HG03175 (cell line): ENCODE measurements at regions not wholly inside any gene's neighbourhood (a gene's known extent, or its start where the extent isn't known, plus 50 kb on each side); places are given as distances from the start of the nearest gene placed in this dataset.
A peak's percentile ranks its signal among the peaks of the same experiment; 100 is the strongest.
"Not testable (repeated sequence)": the region's sequence is repeated elsewhere in the genome, so short reads cannot be mapped to it uniquely, and the experiment has no call there.

Source experiments
- ATAC-seq: cut with Tn5 transposase; IDR thresholded peaks from one replicate; pipeline ENCODE4 v1.9.1; 2021; ENCODE audit warnings: mild to moderate bottlenecking, moderate library complexity; ENCODE audit not compliant: unreplicated experiment

DNA sequence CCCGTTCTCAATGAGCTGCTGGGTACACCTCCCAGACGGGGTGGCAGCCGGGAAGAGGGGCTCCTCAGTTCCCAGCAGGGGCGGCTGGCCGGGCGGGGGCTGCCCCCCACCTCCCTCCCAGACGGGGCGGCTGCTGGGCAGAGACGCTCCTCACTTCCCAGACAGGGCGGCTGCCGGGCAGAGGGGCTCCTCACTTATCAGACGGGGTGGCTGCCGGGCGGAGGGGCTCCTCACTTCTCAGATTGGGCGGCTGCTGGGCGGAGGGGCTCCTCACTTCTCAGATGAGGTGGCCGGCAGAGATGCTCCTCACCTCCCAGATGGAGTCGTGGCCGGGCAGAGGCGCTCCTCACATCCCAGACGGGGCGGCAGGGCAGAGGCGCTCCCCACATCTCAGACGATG, 559.0 kb downstream of the CD109 start:
- ATAC-seq, result not testable (repeated sequence)

DNA sequence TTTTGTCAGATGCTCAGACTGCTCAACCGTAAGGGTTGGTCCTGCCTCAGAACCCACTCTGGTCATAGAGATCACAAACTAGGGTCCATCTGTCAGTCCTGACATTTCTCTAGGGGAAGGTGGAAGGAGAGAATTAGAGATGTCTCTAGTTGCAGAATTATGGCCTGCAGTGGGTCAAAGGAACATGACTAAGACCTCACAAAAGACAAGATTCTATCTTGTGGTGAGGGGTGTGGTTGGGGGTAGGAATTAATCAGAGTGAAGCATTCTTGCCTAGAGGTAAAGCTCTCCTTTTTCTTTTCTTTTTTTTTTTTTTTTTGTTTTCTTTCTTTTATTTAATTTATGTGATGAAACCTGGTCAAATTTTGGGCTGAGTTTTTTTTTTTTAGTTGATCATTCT, 558.1 kb downstream of the CD109 start:
- ATAC-seq, result not testable (repeated sequence)

DNA sequence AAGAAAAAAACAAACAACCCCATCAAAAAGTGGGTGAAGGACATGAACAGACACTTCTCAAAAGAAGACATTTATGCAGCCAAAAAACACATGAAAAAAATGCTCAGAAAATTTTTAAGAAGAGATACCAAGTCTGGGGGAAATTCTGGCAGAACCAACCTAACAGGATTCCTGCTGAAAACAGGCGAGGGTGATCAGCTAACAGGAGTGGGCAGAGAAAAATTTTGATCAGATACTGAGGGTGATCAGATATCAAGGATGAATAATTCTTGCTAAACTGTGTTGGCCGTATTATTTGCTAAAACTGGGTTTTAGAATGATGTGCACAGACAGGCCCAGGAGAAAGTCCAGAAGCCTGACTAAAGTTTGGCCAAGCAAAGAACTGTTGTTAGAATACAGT, 557.3 kb downstream of the CD109 start:
- ATAC-seq, result no peak

DNA sequence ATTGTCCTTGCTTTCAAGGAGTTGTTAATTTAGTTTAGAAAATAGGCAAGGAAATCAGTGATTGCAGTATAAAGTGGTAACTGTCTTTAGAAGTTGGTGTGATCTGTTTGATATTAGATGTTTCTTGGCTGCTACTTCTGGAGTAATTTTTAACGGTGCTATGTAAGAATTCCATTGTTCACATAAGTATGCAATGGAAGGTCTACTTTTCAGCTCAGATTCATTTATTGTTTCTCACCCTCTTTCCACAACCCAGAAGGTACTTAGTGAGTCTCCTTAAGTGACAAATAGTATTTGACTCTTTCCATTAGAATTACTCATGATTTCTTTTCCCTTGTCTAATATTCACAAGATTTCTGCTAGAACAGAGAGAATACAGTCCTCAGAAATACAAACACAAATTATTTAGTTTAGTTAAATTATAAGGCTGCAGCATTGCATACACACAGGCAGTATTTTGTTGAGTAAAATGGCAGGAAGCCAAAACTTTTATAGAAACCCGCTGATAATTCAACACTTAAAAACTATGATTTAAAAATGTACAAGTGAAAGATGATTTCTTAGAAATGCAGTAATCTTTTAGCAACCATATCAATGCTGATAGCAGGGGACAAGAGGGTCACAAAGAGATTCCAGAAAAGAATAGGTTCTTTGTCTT, 554.3 kb downstream of the CD109 start:
- peak; percentile 15 for ATAC-seq

DNA sequence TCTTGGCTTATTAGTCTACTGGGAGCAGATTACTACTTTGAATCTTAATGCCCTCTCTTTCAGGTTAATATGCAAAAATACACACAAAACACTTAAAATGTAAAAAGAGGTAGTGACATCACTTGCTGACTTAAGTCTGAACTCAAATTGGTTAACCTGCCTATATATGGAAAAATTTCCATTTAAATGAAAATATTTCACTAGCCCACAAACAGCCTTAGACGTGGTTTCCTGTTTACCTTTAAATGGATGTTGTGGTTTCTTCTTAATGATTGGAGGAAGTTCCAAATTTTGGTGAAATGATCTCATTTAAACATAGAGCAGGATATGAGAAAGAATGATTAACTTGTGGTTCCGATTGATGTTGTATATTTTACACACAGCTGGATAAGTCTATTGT, 553.7 kb downstream of the CD109 start:
- peak; percentile 93 for ATAC-seq

DNA sequence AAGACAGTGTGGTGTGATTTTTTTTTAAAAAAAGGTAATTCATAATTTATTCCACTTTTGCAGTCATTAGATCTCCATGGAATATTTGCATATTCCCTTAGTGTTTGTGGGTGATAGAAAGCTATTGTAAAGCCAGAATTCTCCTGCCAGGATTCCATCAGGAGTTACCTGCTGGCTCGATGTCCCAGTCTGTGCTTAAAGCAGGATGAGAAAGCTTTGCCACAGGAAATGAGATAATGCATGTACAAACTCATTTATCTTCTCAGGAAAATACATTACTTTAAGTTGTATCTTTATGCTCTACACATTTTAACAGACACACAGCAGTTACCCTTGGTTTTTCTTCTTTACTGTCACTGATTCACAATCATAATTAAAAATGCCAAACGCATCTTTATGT, 553.0 kb downstream of the CD109 start:
- no peak for ATAC-seq

DNA sequence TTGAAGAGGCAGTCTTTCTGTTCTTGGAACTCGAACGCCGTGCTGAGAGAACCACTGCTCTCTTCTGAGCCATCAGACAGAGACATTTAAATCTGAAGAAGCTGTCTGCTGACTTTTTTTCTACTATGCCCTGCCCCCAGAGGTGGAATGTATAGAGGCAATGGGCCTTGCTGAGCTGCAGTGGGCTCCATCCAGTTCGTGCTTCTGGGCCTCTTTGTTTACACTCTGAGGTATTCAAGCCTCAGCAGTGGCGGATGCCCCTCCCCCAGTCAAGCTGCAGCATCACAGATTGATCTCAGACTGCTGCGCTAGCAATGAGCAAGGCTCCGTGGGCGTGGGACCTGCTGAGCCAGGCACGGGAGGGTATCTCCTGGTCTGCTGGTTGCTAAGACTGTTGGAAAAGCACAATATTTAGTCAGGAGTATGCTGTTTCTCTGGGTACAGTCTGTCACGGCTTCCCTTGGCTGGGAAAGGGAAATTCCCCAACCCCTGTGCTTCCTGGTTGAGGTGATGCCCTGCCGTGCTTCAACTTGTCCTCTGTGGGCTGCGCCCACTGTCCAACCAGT, 526.8 kb downstream of the CD109 start:
- ATAC-seq, result no peak

DNA sequence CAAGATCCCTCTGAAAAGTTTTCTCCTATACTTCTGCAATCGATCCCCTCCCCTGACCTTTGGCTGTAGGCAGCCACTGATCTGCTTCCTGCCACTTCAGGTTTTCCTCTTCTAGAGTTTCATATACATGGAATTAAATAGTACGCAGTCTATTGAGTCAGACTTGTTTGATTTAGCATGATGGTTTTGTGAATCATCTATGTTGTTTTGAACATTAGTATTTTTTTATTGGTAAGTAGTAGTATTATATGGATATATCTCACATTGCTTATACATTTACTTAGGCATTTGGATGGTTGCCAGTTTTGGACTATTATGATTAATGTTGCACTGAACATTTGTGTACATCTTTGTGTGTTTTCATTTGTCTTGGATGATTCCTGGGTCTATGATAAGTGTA, 518.0 kb downstream of the CD109 start:
- ATAC-seq, result no peak

DNA sequence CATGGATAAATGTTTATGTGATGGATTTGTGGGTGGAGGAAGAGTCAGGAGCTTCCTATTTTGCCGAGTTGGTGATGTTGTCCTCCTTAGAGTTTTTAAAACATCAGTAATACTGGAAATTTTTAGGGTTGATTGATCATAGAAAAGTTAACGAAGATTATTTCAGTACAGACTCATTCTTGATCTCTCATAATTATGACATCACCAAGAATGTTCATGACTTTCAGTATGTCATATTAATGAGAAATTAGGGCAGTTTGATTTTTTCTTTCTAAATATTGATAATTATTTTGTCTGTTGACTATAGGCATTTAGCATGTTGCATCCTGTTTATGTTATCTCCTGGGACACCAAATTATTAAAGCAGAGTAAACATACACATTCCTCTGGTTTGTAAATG, 512.2 kb downstream of the CD109 start:
- no peak for ATAC-seq

DNA sequence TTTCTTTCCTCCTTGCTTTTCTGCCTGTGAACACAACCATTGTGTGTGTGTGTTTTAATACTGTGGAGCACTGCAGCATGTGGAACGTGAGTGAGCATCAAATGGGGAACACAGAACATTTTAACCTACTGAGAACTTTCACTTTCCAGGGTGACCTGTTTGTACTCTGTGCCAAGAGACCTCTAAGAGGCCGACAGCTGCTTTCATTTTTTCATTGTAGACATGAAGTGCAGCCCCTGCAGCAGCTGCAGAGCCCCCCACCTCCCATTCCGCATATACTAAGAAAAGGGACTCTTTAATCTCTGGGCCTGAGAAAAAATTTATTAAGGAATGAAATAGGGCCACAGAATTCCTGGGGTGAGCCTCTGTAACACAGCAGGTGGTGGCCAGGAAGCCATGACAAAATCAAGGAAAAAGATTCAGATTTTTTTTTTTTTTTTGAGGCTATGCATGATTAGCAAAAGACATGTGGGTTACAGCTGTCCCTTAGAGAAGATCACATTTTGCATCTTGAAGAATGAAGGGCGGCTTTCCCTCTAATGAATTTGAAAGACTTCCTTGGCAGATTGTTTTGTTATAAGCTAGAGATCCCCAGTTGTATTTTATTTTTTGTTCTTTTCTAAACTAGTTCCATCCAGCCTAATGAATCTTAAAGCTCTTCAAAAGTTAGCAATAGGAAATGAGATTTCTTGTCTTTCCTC, 503.4 kb downstream of the CD109 start:
- no peak for ATAC-seq

DNA sequence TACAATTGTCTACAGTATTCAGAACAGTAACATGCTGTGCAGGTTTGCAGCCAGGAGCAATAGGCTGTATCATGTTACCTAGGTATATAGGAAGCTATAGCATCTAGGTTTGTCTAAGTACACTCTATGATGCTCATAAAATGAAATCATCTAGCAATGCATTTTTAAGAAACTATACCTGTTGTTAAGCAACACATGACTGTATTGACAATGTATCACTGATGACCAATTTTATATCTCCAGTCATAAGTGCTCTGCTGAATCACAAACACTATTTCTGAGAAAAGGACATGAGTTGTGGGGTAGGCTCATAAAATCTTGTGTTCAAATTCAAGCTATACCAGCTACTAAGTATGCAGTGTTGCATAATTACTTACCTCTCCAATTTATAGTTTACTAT, 501.3 kb downstream of the CD109 start:
- no peak for ATAC-seq

DNA sequence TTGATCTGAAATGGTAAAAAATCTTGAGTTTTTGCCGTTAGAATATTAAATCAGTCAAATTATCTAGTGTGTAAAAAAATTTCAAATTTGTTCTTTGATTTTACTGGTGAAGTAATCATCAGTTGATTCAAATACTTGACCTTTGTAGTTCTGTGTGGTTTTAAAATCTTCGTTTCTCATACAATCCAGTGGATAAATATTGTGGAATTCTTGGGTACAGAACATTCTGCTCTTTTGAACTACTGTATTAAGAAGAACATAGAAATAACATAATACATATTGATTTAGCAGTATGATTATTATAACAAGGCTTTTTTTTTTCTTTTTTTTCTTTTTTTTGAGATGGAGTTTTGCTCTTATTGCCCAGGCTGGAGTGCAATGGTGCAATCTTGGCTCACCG, 491.8 kb downstream of the CD109 start:
- no peak for ATAC-seq

DNA sequence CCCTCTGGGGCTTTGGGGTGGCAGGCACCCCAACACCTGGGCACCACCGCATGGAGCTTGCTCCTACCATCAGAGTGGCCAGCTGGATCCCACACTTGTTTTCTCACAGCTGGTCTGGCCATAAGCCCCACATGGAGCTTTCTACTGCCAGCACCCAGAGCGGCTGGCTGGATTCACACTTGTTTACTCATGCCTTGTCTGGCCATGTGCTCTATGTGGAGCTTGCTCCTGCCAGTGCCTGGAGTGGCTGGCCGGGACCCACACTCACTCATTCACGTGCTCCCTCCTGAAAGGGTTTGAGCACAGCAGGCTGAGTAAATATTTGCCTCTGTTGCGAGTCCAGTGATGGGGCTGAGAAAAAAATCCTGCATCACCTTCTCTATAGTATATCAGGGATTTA, 487.0 kb downstream of the CD109 start:
- ATAC-seq, result no peak

DNA sequence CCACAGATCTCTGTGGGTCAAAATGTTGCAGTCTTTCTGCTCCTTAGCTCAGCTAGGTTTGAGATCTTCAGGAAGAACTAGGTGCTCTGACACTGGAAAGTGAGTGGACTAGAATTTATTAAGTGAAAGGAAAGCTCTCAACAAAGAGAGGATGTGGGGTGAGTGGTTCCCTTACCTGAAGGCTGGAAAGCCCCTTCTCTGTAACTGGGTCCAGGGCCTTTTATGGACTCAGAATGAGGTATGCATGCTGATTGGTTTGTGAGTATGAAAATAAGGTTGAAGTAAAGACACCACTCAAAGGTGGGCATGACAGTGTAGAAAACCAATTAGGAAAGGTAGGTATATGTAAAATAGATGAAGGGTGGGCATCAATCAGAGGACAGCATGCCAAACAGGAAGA, 485.5 kb downstream of the CD109 start:
- ATAC-seq, result no peak

DNA sequence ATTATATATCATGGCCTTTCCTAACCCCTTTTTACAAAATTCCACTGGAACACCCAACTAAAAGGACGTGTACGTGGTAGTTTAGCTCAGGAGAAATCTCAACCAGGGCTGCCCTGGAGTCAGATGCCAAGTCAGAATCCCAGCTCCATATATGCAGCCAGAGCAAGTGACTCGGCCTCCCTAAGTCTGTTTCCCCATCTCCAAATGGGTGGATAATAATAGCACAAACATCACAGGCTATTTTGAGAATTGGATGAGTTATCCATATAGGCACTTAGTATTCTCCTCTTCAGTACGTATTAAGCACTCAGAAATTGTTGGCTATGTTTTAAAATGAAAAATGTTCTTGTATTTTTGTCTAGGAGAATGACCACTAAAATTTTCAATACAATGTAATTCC, 481.5 kb downstream of the CD109 start:
- ATAC-seq, result no peak

DNA sequence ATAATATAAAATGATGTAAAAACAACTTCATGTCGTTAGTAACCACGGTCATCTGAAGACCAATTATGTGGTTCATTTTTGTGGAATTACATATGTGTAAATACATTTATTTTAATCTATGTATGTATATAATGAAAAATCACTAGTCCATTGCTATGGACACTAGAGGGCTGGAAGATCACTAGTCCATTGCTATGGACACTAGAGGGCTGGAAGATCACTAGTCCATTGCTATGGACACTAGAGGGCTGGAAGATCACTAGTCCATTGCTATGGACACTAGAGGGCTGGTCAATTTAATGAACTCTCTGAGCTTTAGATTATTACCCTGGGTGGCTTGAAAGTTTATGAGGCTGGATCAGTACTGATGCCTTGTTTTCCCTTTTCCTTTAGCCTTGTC, 474.5 kb downstream of the CD109 start:
- ATAC-seq, result not testable (repeated sequence)

DNA sequence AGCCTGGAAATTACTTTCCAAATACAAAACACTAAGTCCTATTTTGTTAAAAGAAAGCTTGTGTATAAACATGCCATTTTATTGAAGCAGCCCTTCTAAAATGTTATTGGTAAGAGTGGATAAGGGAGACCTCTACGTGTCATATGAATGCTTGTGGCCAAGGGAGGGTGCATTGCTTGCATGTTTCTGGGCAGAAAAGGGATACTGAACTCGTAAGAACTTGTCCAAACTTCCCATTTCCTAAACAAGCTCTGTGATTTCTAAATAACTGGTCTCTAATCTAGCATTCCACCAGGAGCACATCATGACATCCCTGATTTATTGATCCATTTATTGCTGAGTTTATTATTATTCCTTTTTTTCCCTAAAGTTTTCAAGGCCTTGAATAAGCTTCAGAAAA, 474.1 kb downstream of the CD109 start:
- ATAC-seq, result no peak

DNA sequence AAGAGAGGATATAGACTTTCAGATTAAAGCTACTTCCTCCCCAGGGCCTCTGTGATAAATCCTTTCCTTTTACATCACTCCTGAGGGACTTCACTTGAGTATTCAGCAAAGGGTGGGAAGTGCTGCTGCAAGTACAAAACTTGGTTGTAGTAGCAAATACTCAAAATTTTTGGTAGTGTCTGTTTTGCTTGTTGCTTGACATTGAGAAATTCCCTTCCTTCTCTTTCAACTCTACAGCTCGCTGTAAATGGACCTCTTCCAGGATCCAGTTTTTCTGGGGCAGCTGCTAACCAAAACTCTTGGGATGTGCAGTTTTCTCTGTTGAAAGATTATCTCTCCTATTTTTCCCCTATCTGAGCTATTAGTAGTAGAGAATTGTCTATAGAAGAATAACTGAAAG, 472.0 kb downstream of the CD109 start:
- no peak for ATAC-seq

DNA sequence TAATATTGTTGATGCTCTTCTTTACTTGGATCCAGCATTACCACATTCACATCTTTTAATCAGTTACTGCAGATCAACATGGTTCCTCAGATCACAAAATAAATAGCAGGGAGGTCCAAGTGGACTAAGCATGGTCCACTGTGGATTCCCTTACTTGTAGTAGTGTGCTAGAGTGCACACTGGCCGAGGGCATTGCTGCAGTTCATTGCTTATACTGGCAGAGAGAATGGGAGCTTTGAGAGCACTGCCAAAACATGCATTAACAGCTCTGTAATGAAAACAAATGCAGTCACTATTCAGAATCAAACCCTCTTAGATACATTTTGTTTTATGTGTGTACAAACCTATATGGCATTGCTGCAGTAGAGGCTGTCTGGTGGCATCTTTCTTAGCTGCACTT, 471.5 kb downstream of the CD109 start:
- ATAC-seq, result no peak

DNA sequence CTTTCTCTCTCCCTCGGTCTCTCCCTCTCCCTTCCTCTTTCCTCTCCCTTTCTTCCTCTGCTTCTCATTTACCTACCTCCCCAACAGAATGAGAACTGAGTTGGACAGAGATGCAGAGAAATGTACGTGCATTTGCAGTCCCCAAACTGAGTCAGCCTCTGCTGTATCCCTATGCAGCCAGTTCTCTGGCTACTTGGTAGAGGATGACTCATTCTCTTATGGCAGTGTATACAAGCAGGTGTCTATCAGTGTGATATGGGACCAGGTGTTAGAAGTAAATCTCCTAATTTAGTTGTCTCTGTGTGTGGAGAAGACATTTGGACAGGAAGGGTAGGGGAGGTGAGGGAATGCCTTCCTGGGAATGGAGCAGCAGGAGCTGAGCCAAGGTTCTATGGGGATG, 470.8 kb downstream of the CD109 start:
- no peak for ATAC-seq

DNA sequence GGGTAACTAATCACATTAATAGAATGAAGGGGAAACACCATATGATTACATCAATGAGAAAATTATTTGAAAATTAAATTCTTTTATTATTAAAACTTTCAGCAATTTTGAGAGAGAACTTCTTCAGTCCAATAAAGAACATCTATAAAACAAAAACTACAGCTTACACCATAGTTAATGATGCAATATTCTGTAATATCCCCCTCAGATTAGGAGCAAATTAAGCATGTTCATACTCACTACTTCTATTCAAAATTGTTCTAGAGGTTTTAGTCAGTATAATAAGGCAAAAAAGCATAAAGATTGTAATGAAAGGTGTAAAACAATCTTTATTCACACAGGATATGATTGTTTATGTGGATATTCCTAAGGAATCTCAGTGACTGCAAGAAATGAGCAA, 465.4 kb downstream of the CD109 start:
- ATAC-seq, result no peak

DNA sequence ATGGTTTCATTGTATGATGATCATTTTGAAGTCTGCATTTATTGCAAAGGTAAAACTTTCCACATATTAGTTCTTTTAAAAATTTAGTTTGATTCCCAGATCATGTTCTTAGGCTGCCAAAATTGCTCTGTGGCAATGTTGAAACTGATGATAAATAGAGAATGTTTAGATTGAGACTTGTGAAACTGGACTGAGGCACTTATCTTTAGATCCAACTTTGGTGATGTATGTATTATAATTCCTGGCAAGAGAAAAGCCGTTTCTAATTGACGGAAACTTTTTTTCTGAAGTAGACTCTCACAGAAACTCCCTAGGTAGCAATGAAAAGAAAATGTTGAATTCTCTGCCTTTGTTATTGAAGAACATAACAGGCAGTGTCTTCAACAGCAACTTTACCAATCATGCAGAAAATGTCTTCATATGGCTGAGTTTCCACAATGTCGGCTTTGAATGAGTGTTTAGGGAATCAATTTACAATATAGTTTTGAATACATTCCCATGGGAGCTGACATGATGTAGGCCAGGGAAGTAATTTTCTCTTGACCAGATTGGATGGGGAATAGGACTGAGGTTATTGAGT, 456.2 kb downstream of the CD109 start:
- ATAC-seq, result no peak
